ENCODE measurements at regions not wholly inside any gene's neighbourhood (a gene's known extent, or its start where the extent isn't known, plus 50 kb on each side); places are given as distances from the start of the nearest gene placed in this dataset.

DNA sequence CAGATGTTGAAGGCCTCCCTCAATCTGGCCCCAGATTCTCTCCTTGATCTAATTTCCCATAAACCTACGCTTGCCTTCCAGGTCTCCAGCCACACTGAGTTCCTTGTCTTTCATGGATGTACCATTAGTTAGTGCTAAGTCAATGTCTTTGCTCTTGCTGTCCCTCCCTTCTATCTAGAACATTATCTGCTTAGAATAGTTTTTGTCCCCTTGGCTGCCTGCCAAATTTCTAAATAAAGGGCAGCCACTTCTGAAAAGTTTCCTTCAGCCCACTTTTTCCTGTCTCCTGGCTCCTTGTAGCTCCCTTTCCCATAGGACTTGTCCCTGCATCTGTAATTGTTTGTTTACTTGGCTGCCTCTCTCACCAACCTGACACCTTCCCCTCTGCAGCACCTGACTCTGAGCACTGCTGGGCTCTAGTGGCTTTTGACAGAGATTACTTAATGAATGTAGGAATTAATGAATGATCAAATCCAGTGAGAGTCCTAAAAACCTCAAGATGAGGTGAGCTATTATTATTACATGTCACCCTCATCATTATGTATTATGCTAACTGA, 58.3 kb downstream of the CXCL12 start:
- 91 to 96% methylated on average over 1 of the region's 1 CpG for WGBS, 2 donors
- no peaks in the 10 kb centered on the region for H3K27me3 ChIP-seq (ENCODE audit: control insufficient read depth in 1 of 2, insufficient read depth in 2 of 2, low read length in 2 of 2)

DNA sequence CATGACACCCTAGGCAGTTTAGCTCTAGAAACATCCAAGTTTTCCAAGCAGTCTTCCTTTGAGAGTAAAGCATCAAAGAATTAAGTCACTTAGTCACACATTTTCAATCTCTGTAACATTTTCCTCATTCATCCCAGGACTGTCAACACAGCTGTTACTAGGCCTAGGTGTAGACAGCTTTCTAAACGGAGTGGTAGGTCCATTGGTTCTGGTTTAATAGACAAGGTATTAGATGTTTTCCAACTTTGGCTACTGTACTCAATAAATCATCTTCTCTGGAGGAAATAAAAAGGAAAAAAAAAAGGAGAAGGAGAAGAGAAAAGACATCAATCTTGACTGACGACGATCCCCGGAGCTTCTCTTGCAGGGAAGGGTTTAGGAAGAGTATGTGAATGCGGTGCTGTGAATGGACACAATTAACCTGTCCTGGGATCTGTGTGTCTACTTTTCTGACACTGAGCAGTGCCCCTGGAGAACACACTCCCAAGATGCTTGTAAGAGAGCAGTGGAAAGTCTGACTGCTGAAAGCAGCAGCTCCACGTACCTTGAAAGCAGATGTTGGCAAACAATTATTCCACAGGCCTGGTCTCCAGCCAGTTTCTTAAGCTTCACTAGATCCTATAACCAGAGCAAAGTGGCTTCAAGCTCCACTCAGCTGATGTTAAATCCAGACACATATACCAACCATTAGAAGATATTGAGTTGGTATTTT, 59.1 kb downstream of the CXCL12 start:
- H3K36me3 ChIP-seq (ENCODE audit: control insufficient read depth in 2 of 2, insufficient read depth in 2 of 2, low read length in 1 of 2) = no peaks in the 10 kb centered on the region
- H3K27me3 ChIP-seq (ENCODE audit: control insufficient read depth in 1 of 2, insufficient read depth in 2 of 2, low read length in 2 of 2) = no peaks in the 10 kb centered on the region
- H3K4me3 ChIP-seq (ENCODE audit: low read depth in 1 of 2, low read length in 2 of 2) = no peak overlapping the region
- no peaks in the 10 kb centered on the region for H3K9me3 ChIP-seq (ENCODE audit: control insufficient read depth in 2 of 2, insufficient read depth in 1 of 2, low read depth in 1 of 2, low read length in 1 of 2)
- 71 to 72% methylated on average over 6 of the region's 6 CpGs for WGBS, 2 donors
- peaks cover 0 to 2% of the 10 kb centered on the region in 2 donors for H3K4me1 ChIP-seq (ENCODE audit: control insufficient read depth in 2 of 2, insufficient read depth in 2 of 2, low read length in 1 of 2)
- H3K27ac ChIP-seq (ENCODE audit: low read depth in 2 of 2, low read length in 1 of 2) = no peak overlapping the region

More for the DNA sequence above, 58.3 kb downstream of the CXCL12 start:
- no peaks in the 10 kb centered on the region for H3K36me3 ChIP-seq (ENCODE audit: control insufficient read depth in 2 of 2, insufficient read depth in 2 of 2, low read length in 1 of 2)
- H3K4me3 ChIP-seq (ENCODE audit: low read depth in 1 of 2, low read length in 2 of 2) = no peak overlapping the region
- no peak overlapping the region for H3K27ac ChIP-seq (ENCODE audit: low read depth in 2 of 2, low read length in 1 of 2)
- peaks cover 0 to 2% of the 10 kb centered on the region in 2 donors for H3K4me1 ChIP-seq (ENCODE audit: control insufficient read depth in 2 of 2, insufficient read depth in 2 of 2, low read length in 1 of 2)
- H3K9me3 ChIP-seq (ENCODE audit: control insufficient read depth in 2 of 2, insufficient read depth in 1 of 2, low read depth in 1 of 2, low read length in 1 of 2) = no peaks in the 10 kb centered on the region

DNA sequence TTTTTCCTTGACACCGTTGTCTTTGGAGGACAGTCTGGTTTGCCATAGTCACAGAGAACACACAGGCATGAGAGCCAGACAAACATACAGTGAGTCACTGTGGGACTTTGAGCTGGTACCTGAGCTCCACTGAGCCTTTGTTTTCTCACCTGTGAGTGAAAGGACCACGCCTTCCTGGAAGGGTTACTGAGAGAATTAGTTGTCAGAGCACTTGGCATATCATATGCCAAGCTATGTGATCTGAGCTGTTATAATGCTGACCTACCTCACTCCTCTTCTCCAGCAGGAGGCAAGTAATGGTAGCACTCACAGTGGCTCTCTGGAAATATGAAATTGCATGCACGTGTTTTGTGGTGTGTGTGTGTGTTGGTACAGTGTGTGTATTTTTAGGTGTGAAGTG, 59.7 kb downstream of the CXCL12 start:
- Histone ChIP-seq H3K4me1 (ENCODE audit: control insufficient read depth in 2 of 2, insufficient read depth in 2 of 2, low read length in 1 of 2) (peaks cover 0 to 2% of the 10 kb centered on the region in 2 donors), H3K27me3 (ENCODE audit: control insufficient read depth in 1 of 2, insufficient read depth in 2 of 2, low read length in 2 of 2) (no peaks in the 10 kb centered on the region), H3K36me3 (ENCODE audit: control insufficient read depth in 2 of 2, insufficient read depth in 2 of 2, low read length in 1 of 2) (no peaks in the 10 kb centered on the region), H3K9me3 (ENCODE audit: control insufficient read depth in 2 of 2, insufficient read depth in 1 of 2, low read depth in 1 of 2, low read length in 1 of 2) (no peaks in the 10 kb centered on the region), H3K4me3 (ENCODE audit: low read depth in 1 of 2, low read length in 2 of 2) (no peak overlapping the region), H3K27ac (ENCODE audit: low read depth in 2 of 2, low read length in 1 of 2) (no peak overlapping the region)
- WGBS, 2 donors = 41 to 46% methylated on average over 3 of the region's 3 CpGs

DNA sequence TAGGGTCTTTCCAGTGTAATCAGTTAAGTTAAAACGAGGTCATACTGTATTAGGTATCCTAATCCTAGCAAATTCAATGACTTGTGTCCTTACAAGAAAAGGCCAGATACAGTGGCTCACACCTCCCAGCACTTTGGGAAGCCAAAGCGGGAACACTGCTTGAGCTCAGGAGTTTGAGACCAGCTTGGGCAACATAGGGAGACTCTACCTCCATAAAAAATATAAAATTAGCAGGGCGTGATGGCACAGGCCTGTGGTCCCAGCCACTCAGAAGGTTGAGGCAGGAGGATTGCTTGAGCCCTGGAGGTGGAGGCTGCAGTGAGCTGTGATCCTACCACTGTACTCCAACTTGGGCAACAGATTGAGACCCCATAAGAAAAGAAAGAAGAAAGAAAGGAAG, 61.1 kb downstream of the CXCL12 start:
- H3K4me3 ChIP-seq (ENCODE audit: low read depth in 1 of 2, low read length in 2 of 2) = no peak overlapping the region
- no peaks in the 10 kb centered on the region for H3K27me3 ChIP-seq (ENCODE audit: control insufficient read depth in 1 of 2, insufficient read depth in 2 of 2, low read length in 2 of 2)
- no peaks in the 10 kb centered on the region for H3K36me3 ChIP-seq (ENCODE audit: control insufficient read depth in 2 of 2, insufficient read depth in 2 of 2, low read length in 1 of 2)
- WGBS, 2 donors = 86 to 96% methylated on average over 3 of the region's 3 CpGs
- H3K4me1 ChIP-seq (ENCODE audit: control insufficient read depth in 2 of 2, insufficient read depth in 2 of 2, low read length in 1 of 2) = peaks cover 0 to 2% of the 10 kb centered on the region in 2 donors
- H3K27ac ChIP-seq (ENCODE audit: low read depth in 2 of 2, low read length in 1 of 2) = no peak overlapping the region
- H3K9me3 ChIP-seq (ENCODE audit: control insufficient read depth in 2 of 2, insufficient read depth in 1 of 2, low read depth in 1 of 2, low read length in 1 of 2) = no peaks in the 10 kb centered on the region

DNA sequence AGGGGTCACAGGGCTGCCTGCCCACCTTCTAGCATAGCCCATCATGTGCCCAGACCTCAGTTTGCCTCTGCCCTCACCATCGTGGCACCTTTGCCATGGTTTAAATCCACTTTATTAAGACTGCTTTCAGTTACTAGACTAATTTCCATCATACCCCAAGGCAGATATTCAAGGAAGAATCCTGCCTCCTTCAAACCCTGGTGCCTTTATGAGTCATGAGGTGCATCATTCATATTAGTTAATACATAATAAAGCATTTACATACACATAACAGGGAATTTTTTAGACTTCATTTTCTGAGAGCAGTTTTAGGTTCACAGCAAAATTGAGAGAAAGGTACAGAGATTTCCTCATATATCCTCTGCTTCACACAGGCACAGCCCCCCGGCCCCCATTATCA, 62.8 kb downstream of the CXCL12 start:
- H3K4me1 ChIP-seq (ENCODE audit: control insufficient read depth in 2 of 2, insufficient read depth in 2 of 2, low read length in 1 of 2) = peaks cover 0 to 2% of the 10 kb centered on the region in 2 donors
- no peaks in the 10 kb centered on the region for H3K36me3 ChIP-seq (ENCODE audit: control insufficient read depth in 2 of 2, insufficient read depth in 2 of 2, low read length in 1 of 2)
- no peak overlapping the region for H3K4me3 ChIP-seq (ENCODE audit: low read depth in 1 of 2, low read length in 2 of 2)
- WGBS, 2 donors = 70 to 84% methylated on average over 2 of the region's 2 CpGs
- no peaks in the 10 kb centered on the region for H3K9me3 ChIP-seq (ENCODE audit: control insufficient read depth in 2 of 2, insufficient read depth in 1 of 2, low read depth in 1 of 2, low read length in 1 of 2)
- H3K27me3 ChIP-seq (ENCODE audit: control insufficient read depth in 1 of 2, insufficient read depth in 2 of 2, low read length in 2 of 2) = no peaks in the 10 kb centered on the region
- no peak overlapping the region for H3K27ac ChIP-seq (ENCODE audit: low read depth in 2 of 2, low read length in 1 of 2)

DNA sequence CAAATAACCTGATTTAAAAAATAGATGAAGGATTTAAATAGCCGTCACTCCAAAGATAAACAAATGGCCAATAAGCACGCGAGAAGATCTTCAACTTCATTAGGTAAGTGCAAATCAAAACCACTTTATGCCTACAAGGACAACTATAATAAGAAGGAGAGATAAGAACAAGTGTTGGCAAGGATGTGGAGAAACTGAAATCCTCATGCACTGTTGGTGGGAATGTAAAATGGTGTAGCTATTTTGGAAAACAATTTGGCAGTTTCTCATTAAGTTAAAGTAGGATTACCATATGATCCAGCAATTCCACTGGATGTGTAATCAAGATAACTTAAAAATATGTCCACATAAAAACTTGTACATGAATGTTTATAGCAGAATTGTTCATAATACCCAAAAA, 64.1 kb downstream of the CXCL12 start:
- 55 to 71% methylated on average over 3 of the region's 3 CpGs for WGBS, 2 donors
- no peak overlapping the region for H3K27ac ChIP-seq (ENCODE audit: low read depth in 2 of 2, low read length in 1 of 2)

DNA sequence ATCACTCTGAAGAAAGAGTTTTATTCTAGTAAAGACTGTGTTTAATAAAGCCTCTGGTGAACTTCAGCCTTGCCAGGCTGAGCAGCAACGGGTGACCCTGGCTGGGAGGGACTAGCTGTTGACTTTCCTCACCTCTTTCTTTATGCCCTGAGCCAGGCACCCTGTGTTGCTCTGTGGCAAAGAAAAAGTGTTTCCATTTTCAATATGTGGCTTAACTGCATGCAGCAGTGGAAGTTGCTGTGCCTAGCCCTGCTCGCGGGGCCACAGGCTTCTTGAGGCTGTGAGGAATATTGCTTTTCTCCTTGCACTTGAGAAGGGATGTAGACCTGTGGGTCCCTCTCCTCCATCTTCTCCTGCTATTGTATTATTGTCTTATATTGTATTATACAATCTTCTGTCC, 67.0 kb downstream of the CXCL12 start:
- H3K36me3 ChIP-seq (ENCODE audit: control insufficient read depth in 2 of 2, insufficient read depth in 2 of 2, low read length in 1 of 2) = no peaks in the 10 kb centered on the region
- H3K4me1 ChIP-seq (ENCODE audit: control insufficient read depth in 2 of 2, insufficient read depth in 2 of 2, low read length in 1 of 2) = no peaks in the 10 kb centered on the region
- no peak overlapping the region for H3K4me3 ChIP-seq (ENCODE audit: low read depth in 1 of 2, low read length in 2 of 2)
- 83 to 87% methylated on average over 3 of the region's 3 CpGs for WGBS, 2 donors
- no peaks in the 10 kb centered on the region for H3K9me3 ChIP-seq (ENCODE audit: control insufficient read depth in 2 of 2, insufficient read depth in 1 of 2, low read depth in 1 of 2, low read length in 1 of 2)
- H3K27ac ChIP-seq (ENCODE audit: low read depth in 2 of 2, low read length in 1 of 2) = no peak overlapping the region
- no peaks in the 10 kb centered on the region for H3K27me3 ChIP-seq (ENCODE audit: control insufficient read depth in 1 of 2, insufficient read depth in 2 of 2, low read length in 2 of 2)

More for the DNA sequence above, 64.1 kb downstream of the CXCL12 start:
- Histone ChIP-seq H3K4me3 (ENCODE audit: low read depth in 1 of 2, low read length in 2 of 2) (no peak overlapping the region), H3K4me1 (ENCODE audit: control insufficient read depth in 2 of 2, insufficient read depth in 2 of 2, low read length in 1 of 2) (peaks cover 0 to 2% of the 10 kb centered on the region in 2 donors), H3K27me3 (ENCODE audit: control insufficient read depth in 1 of 2, insufficient read depth in 2 of 2, low read length in 2 of 2) (no peaks in the 10 kb centered on the region), H3K36me3 (ENCODE audit: control insufficient read depth in 2 of 2, insufficient read depth in 2 of 2, low read length in 1 of 2) (no peaks in the 10 kb centered on the region), H3K9me3 (ENCODE audit: control insufficient read depth in 2 of 2, insufficient read depth in 1 of 2, low read depth in 1 of 2, low read length in 1 of 2) (no peaks in the 10 kb centered on the region)

DNA sequence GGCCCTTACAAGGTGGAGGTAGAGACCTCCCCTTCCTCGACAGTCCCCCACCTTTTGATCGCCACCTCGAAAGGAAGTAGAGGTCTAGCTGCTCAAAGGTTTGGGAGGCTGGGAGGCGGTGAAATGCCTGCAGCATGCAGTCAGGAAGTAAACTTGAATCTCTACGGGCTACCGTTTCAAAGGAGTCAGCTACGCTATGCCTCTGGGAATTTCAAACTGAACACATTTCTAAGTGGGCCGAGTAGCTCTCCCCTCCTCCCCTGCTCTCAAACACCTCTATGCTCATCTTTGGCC, 68.0 kb downstream of the CXCL12 start:
- 88% methylated on average over 8 of the region's 8 CpGs for WGBS, 2 donors
- no peaks in the 10 kb centered on the region for H3K27me3 ChIP-seq (ENCODE audit: control insufficient read depth in 1 of 2, insufficient read depth in 2 of 2, low read length in 2 of 2)
- no peak overlapping the region for H3K27ac ChIP-seq (ENCODE audit: low read depth in 2 of 2, low read length in 1 of 2)
- no peaks in the 10 kb centered on the region for H3K36me3 ChIP-seq (ENCODE audit: control insufficient read depth in 2 of 2, insufficient read depth in 2 of 2, low read length in 1 of 2)
- H3K4me3 ChIP-seq (ENCODE audit: low read depth in 1 of 2, low read length in 2 of 2) = no peak overlapping the region
- no peaks in the 10 kb centered on the region for H3K9me3 ChIP-seq (ENCODE audit: control insufficient read depth in 2 of 2, insufficient read depth in 1 of 2, low read depth in 1 of 2, low read length in 1 of 2)
- no peaks in the 10 kb centered on the region for H3K4me1 ChIP-seq (ENCODE audit: control insufficient read depth in 2 of 2, insufficient read depth in 2 of 2, low read length in 1 of 2)

DNA sequence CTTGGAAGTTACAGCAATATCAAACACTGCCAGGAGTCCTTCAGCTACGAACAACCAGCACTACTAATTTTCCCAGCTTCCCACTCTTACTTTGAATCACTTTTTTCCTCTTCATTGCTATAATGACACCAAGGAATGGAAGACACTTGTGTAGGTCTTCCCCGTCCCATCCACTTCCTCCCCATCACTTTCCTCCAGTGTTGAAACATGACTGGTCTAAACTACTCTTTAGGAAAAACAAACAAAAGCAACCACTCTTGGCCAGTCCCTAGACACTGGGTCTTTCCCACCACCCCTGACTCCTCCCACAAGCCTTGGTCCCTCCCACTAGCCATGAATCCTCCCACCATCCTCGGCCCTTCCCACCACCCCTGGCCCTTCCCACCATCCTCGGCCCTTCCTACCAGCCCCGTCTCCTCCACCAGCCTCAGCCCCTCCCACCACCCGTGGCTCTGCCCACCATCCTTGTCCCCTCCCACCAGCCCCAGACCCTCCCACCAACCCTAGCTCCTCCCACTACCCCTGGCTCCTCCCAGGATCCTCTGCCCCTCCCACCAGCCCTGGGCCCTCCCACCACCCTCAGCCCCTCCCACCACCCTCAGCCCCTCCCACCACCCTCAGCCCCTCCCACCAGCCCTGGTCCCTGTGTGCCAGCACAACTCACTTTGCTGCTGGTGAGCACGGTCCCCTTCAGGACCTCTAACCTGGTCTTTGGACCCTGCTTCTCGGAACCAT, 68.5 kb downstream of the CXCL12 start:
- Histone ChIP-seq H3K27ac (ENCODE audit: low read depth in 2 of 2, low read length in 1 of 2) (no peak overlapping the region), H3K9me3 (ENCODE audit: control insufficient read depth in 2 of 2, insufficient read depth in 1 of 2, low read depth in 1 of 2, low read length in 1 of 2) (no peaks in the 10 kb centered on the region), H3K4me1 (ENCODE audit: control insufficient read depth in 2 of 2, insufficient read depth in 2 of 2, low read length in 1 of 2) (peaks cover 0 to under 1% of the 10 kb centered on the region in 2 donors), H3K27me3 (ENCODE audit: control insufficient read depth in 1 of 2, insufficient read depth in 2 of 2, low read length in 2 of 2) (no peaks in the 10 kb centered on the region), H3K4me3 (ENCODE audit: low read depth in 1 of 2, low read length in 2 of 2) (no peak overlapping the region), H3K36me3 (ENCODE audit: control insufficient read depth in 2 of 2, insufficient read depth in 2 of 2, low read length in 1 of 2) (no peaks in the 10 kb centered on the region)
- WGBS, 2 donors = 77 to 82% methylated on average over 8 of the region's 8 CpGs
